ENCODE measurements at regions not wholly inside any gene's neighbourhood (a gene's known extent, or its start where the extent isn't known, plus 50 kb on each side); places are given as distances from the start of the nearest gene placed in this dataset.

DNA sequence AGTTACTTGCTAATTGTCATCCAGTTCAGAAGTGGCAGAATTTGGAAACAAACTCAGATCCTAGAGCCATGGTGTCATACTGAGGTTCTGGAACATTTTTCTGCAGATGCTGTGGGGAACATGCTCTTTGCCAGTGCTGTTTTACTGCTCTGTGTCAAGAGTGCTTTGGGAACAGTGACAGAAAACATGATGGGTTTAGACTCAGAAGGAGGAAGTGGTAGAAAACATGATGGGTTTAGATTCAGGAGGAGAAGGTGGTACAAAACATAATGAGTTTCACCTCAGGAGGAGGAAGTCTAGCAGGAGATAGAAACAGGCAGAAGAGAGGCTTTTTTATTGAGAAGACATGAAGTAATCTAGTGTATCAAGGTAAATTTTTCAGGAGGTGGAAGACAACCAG lies 815.5 kb downstream of the DHX35 start:
- no peak overlapping the region for H3K27ac ChIP-seq
- H3K4me3 ChIP-seq (ENCODE audit: low read depth, low read length), result no peak overlapping the region
- DNase-seq, result no peak
- no peaks in the 10 kb centered on the region for H3K27me3 ChIP-seq (replicated peaks)
- in situ Hi-C loops (cut with HindIII; ENCODE audit: low pct_ligation_motif_present, low sequenced_read_pairs), result no loop called here
- TF ChIP-seq, protein P1, sequence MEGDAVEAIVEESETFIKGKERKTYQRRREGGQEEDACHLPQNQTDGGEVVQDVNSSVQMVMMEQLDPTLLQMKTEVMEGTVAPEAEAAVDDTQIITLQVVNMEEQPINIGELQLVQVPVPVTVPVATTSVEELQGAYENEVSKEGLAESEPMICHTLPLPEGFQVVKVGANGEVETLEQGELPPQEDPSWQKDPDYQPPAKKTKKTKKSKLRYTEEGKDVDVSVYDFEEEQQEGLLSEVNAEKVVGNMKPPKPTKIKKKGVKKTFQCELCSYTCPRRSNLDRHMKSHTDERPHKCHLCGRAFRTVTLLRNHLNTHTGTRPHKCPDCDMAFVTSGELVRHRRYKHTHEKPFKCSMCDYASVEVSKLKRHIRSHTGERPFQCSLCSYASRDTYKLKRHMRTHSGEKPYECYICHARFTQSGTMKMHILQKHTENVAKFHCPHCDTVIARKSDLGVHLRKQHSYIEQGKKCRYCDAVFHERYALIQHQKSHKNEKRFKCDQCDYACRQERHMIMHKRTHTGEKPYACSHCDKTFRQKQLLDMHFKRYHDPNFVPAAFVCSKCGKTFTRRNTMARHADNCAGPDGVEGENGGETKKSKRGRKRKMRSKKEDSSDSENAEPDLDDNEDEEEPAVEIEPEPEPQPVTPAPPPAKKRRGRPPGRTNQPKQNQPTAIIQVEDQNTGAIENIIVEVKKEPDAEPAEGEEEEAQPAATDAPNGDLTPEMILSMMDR (IDR thresholded peaks at IDR 0.05; ENCODE audit: low read depth, low read length, missing control alignments), result no peak
- no peaks in the 10 kb centered on the region for H3K36me3 ChIP-seq (replicated peaks)

DNA sequence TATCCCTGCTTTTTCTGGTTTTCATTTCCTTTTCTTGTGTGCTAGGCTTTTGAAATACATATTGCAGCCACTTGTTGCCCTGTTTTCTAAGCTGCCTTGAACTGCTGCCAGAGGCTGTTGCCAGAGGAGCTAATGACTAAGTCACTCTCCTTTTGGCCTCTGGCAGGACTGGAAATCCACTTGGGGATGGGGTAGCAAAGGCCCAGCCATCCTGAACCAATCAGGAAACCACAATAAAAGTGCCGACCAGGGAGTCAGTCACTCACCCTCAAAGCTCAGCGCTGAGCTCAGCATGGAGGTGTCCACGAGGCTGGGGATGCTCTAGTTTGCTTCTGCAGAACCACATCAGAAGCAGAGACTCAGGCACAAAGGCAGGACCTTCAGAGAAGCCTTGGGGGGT lies 813.0 kb downstream of the DHX35 start:
- in situ Hi-C loops (cut with HindIII; ENCODE audit: low pct_ligation_motif_present, low sequenced_read_pairs), result no loop called here
- H3K27me3 ChIP-seq (replicated peaks), result no peaks in the 10 kb centered on the region
- H3K27ac ChIP-seq, result no peak overlapping the region
- no peak overlapping the region for H3K4me3 ChIP-seq (ENCODE audit: low read depth, low read length)
- H3K36me3 ChIP-seq (replicated peaks), result no peaks in the 10 kb centered on the region
- peak; percentile 40 for DNase-seq
- TF ChIP-seq, protein P1 (IDR thresholded peaks at IDR 0.05; ENCODE audit: low read depth, low read length, missing control alignments), result no peak

DNA sequence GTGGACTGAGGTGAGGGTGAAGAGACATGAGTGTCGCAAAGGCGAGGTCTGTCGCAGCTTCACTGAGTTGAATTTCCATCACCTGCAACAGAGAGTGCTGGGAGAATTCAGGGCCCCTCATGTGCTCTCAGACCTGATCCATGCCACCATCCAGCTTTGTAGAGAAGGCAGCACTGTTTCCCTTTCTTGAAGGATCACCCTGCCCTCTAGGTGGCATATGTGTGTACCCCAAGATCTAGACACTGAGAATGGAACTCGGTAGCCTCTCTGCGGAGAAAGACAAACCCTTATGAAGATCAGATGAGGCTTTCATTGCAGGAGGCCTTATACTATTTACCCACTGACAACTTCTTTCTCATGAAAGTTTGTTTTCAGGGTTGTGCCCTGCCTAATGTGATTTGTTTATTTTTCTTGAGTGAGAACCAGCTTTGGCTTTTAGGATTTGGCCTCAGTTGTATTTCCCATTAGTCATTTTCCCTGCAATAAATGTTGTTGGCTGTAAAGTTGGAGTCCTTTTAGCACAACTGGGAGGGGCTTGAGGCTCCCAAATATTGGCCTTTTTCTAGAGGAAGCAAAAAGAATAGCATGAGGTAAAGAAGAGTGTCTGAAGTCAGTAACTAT lies 811.3 kb downstream of the DHX35 start:
- no peak for DNase-seq

DNA sequence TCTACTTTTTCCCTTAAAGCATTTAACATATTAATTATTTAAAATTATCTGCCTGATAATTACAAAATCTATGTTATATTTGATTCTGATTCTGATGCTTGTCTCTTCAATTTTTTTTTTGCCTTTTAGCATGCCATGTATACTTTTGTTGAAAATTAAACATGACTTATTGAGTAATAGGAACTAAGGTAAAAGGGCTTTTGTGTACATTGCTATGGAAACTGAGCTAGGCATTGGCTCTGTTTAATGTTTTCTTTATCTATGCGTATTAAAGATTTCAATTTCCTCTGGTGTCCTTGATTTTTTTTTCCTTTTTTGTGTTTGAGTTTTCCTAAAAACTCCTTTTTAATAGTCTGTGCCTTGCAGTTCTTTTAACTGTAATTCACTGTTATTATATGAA lies 805.2 kb downstream of the DHX35 start:
- Histone ChIP-seq H3K27me3 (replicated peaks) (no peaks in the 10 kb centered on the region), H3K27ac (no peak overlapping the region), H3K4me3 (ENCODE audit: low read depth, low read length) (no peak overlapping the region), H3K36me3 (replicated peaks) (no peaks in the 10 kb centered on the region)
- DNase-seq, result no peak
- TF ChIP-seq, protein P1 (IDR thresholded peaks at IDR 0.05; ENCODE audit: low read depth, low read length, missing control alignments), result no peak
- in situ Hi-C loops (cut with HindIII; ENCODE audit: low pct_ligation_motif_present, low sequenced_read_pairs), result no loop called here

More for the DNA sequence above, 811.3 kb downstream of the DHX35 start:
- H3K27ac ChIP-seq, result no peak overlapping the region
- H3K27me3 ChIP-seq (replicated peaks), result no peaks in the 10 kb centered on the region
- TF ChIP-seq, protein P1 (IDR thresholded peaks at IDR 0.05; ENCODE audit: low read depth, low read length, missing control alignments), result no peak
- no peak overlapping the region for H3K4me3 ChIP-seq (ENCODE audit: low read depth, low read length)
- H3K36me3 ChIP-seq (replicated peaks), result no peaks in the 10 kb centered on the region
- in situ Hi-C loops (cut with HindIII; ENCODE audit: low pct_ligation_motif_present, low sequenced_read_pairs), result no loop called here

DNA sequence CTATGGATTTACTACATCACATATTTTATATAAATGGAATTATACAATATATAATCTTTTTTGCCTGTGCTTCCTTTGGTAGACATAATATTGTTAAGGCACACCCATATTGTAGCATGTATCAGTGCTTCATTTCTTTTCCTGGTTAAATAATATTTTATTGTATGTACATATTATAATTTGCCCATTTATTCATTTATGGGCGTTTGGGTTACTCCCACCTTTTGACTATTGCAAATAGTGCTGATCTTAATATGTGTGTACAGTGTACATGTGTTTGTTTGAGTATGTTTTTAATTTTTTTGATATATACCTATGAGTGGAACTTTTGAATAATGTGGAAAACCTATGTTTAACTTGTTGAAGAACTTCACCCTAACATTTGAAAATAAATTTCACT lies 804.2 kb downstream of the DHX35 start:
- TF ChIP-seq, protein P1 (IDR thresholded peaks at IDR 0.05; ENCODE audit: low read depth, low read length, missing control alignments), result no peak
- H3K27ac ChIP-seq, result no peak overlapping the region
- in situ Hi-C loops (cut with HindIII; ENCODE audit: low pct_ligation_motif_present, low sequenced_read_pairs), result no loop called here
- no peak overlapping the region for H3K4me3 ChIP-seq (ENCODE audit: low read depth, low read length)
- H3K27me3 ChIP-seq (replicated peaks), result no peaks in the 10 kb centered on the region
- no peaks in the 10 kb centered on the region for H3K36me3 ChIP-seq (replicated peaks)
- no peak for DNase-seq

DNA sequence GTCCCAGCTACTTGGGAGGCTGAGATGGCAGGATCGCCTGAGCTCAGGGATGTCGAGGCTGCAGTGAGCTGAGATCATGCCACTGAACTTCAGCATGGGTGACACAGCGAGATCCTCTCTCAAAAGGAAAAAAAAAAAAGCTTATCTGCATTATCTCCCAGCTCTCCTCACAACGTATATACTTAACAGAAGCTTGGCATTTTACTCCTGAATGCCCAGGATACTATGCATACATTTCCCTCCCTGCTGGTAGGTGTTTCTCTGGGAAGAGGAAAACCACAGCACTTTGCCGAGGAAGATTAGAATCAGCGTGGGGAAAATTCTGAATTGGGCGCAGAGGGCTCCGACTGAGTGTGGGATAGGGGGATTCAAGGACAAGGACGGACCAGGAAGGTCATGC lies 800.6 kb downstream of the DHX35 start:
- no peak for DNase-seq

More for the DNA sequence above, 800.6 kb downstream of the DHX35 start:
- H3K36me3 ChIP-seq (replicated peaks), result no peaks in the 10 kb centered on the region
- H3K27me3 ChIP-seq (replicated peaks), result no peaks in the 10 kb centered on the region
- no peak overlapping the region for H3K27ac ChIP-seq
- TF ChIP-seq, protein P1 (IDR thresholded peaks at IDR 0.05; ENCODE audit: low read depth, low read length, missing control alignments), result no peak
- in situ Hi-C loops (cut with HindIII; ENCODE audit: low pct_ligation_motif_present, low sequenced_read_pairs), result no loop called here
- H3K4me3 ChIP-seq (ENCODE audit: low read depth, low read length), result no peak overlapping the region
